NCI-H2081 treated with DMSO at 0.1 percent for 48 hours (cell line): ENCODE measurements at regions not wholly inside any gene's neighbourhood (a gene's known extent, or its start where the extent isn't known, plus 50 kb on each side); places are given as distances from the start of the nearest gene placed in this dataset.
A peak's percentile ranks its signal among the peaks of the same experiment; 100 is the strongest.

Source experiments
- DNase-seq: peaks from one replicate; lab custom pipeline; 2025; lab: John Stamatoyannopoulos, UW

GRCh38 chr3:120838441-120839091 lies 69.4 kb upstream of the STXBP5L start:
- no peak for DNase-seq

GRCh38 chr3:120839120-120839519 lies 68.9 kb upstream of the STXBP5L start:
- DNase-seq, result no peak

GRCh38 chr3:120841264-120841663 lies 66.7 kb upstream of the STXBP5L start:
- no peak for DNase-seq

- DNase-seq, result no peak
Observed at GRCh38 chr3:120846073-120846472, 61.9 kb upstream of the STXBP5L start.

- DNase-seq, result no peak
Observed at GRCh38 chr3:120848503-120848902, 59.5 kb upstream of the STXBP5L start.

GRCh38 chr3:120850381-120851295 lies 57.4 kb upstream of the STXBP5L start:
- DNase-seq, result peak; percentile 29

GRCh38 chr3:120852412-120852811 lies 55.6 kb upstream of the STXBP5L start:
- no peak for DNase-seq

GRCh38 chr3:120853416-120853815 lies 54.6 kb upstream of the STXBP5L start:
- DNase-seq, result no peak

- no peak for DNase-seq
Observed at GRCh38 chr3:120854908-120855526, 53.0 kb upstream of the STXBP5L start.

- no peak for DNase-seq
Observed at GRCh38 chr3:120855665-120856437, 52.2 kb upstream of the STXBP5L start.
